GM23338 (cell line): ENCODE measurements at regions not wholly inside any gene's neighbourhood (a gene's known extent, or its start where the extent isn't known, plus 50 kb on each side); places are given as distances from the start of the nearest gene placed in this dataset.

Experiments
- ATAC-seq: fragments of 200-7000 bp; cut with Tn5 transposase; 3 replicates; pipeline ENCODE4 v1.9.1; 2020
- DNase-seq: peaks from one replicate; pipeline ENCODE4 v3.0.0-alpha.2; 2015; ENCODE audit warnings: low spot score
- H2AFZ ChIP-seq: fragments of 200-600 bp; sonication (generic); 2 replicates; pipeline ENCODE4 v1.8.0; 2016; ENCODE audit warnings: antibody characterized with exemption, mild to moderate bottlenecking, moderate library complexity
- H3F3A ChIP-seq: fragments of 200-600 bp; sonication (generic); replicated peaks from 2 replicates; pipeline ENCODE4 v1.8.0; 2017; ENCODE audit warnings: antibody characterized with exemption, mixed run types, low read depth
- H3K27ac ChIP-seq: fragments of 200-600 bp; sonication (generic); 2 replicates; pipeline ENCODE4 v1.6.1; 2016; ENCODE audit warnings: low read depth
- H3K27me3 ChIP-seq: fragments of 200-600 bp; sonication (generic); 2 replicates; pipeline ENCODE4 v1.8.0; 2016; ENCODE audit warnings: mild to moderate bottlenecking, mixed run types, moderate library complexity; ENCODE audit not compliant: insufficient read depth
- H3K36me3 ChIP-seq: fragments of 200-600 bp; sonication (generic); 2 replicates; pipeline ENCODE4 v1.8.0; 2016; ENCODE audit warnings: mild to moderate bottlenecking; ENCODE audit not compliant: insufficient read depth
- H3K4me1 ChIP-seq: fragments of 200-600 bp; sonication (generic); 2 replicates; pipeline ENCODE4 v1.8.0; 2016; ENCODE audit warnings: mild to moderate bottlenecking, moderate library complexity; ENCODE audit not compliant: insufficient read depth
- H3K4me2 ChIP-seq: fragments of 200-600 bp; sonication (generic); 2 replicates; pipeline ENCODE4 v1.7.1; 2017; ENCODE audit warnings: mixed run types
- H3K4me3 ChIP-seq: fragments of 200-600 bp; sonication (generic); 2 replicates; pipeline ENCODE4 v1.6.1; 2016; ENCODE audit warnings: mixed run types
- H3K79me2 ChIP-seq: fragments of 200-600 bp; sonication (generic); replicated peaks from 2 replicates; pipeline ENCODE4 v1.8.0; 2017; ENCODE audit warnings: mild to moderate bottlenecking; ENCODE audit not compliant: insufficient read depth
- H3K9me2 ChIP-seq: fragments of 200-600 bp; sonication (generic); 2 replicates; pipeline ENCODE4 v1.8.0; 2017; ENCODE audit not compliant: insufficient read depth
- H4K20me1 ChIP-seq: fragments of 200-600 bp; sonication (generic); replicated peaks from 2 replicates; pipeline ENCODE4 v1.8.0; 2017; ENCODE audit warnings: mild to moderate bottlenecking; ENCODE audit not compliant: insufficient read depth
- H3K27ac Mint-ChIP-seq: 2 replicates; pipeline ENCODE4 v1.8.0; 2020; ENCODE audit warnings: inconsistent platforms, mild to moderate bottlenecking, moderate library complexity, mixed read lengths
- H3K27me3 Mint-ChIP-seq: 3 replicates; pipeline ENCODE4 v1.8.0; 2022; ENCODE audit warnings: low read depth, mild to moderate bottlenecking, moderate library complexity, mixed read lengths, inconsistent platforms; ENCODE audit not compliant: insufficient read depth, poor library complexity
- H3K36me3 Mint-ChIP-seq: 3 replicates; pipeline ENCODE4 v1.8.0; 2021; ENCODE audit warnings: low read depth, mild to moderate bottlenecking, inconsistent platforms, moderate library complexity, mixed read lengths
- H3K4me1 Mint-ChIP-seq: 3 replicates; pipeline ENCODE4 v1.8.0; 2020; ENCODE audit warnings: mild to moderate bottlenecking, inconsistent platforms, mixed read lengths
- H3K4me3 Mint-ChIP-seq: 3 replicates; pipeline ENCODE4 v1.8.0; 2021; ENCODE audit warnings: moderate library complexity, mild to moderate bottlenecking, inconsistent platforms, mixed read lengths
- H3K9me3 Mint-ChIP-seq: 3 replicates; pipeline ENCODE4 v1.8.0; 2020; ENCODE audit warnings: moderate library complexity, mild to moderate bottlenecking, inconsistent platforms, mixed read lengths
- CREB1 ChIP-seq: fragments of 250-450 bp; sonication (Bioruptor Pico); IDR thresholded peaks from 2 replicates; pipeline ENCODE4 v1.5.0; 2020; ENCODE audit warnings: low read depth, mild to moderate bottlenecking, moderate library complexity
- CTCF ChIP-seq, 2 experiments: fragments of 200-600 bp in 1 of 2; sonication (generic) in 1 of 2; conservative IDR thresholded peaks; 2 replicates each; pipeline versions ENCODE4 v1.5.1 to v1.6.1; 2016 to 2017; ENCODE audit warnings: antibody characterized with exemption in 2 of 2, low read depth in 2 of 2, mild to moderate bottlenecking in 2 of 2, moderate library complexity in 1 of 2
- EZH2 ChIP-seq: fragments of 200-600 bp; sonication (generic); IDR thresholded peaks from one replicate; pipeline ENCODE4 v1.8.0; 2017; ENCODE audit warnings: antibody characterized with exemption, mild to moderate bottlenecking, low read depth; ENCODE audit not compliant: unreplicated experiment
- EZH2phosphoT487 ChIP-seq: fragments of 200-600 bp; sonication (generic); IDR thresholded peaks from one replicate; pipeline ENCODE4 v1.8.1; 2018; ENCODE audit warnings: antibody characterized with exemption; ENCODE audit not compliant: unreplicated experiment
- JUNB ChIP-seq: IDR thresholded peaks from one replicate; pipeline ENCODE4 v1.6.1; 2016; ENCODE audit warnings: antibody characterized with exemption; ENCODE audit not compliant: unreplicated experiment
- NANOG ChIP-seq: IDR thresholded peaks from 2 replicates; pipeline ENCODE4 v1.6.1; 2016; ENCODE audit warnings: antibody characterized with exemption, borderline replicate concordance
- POLR2AphosphoS5 ChIP-seq: IDR thresholded peaks from 2 replicates; pipeline ENCODE4 v1.6.1; 2016; ENCODE audit warnings: antibody characterized with exemption, low read depth
- STAT1 ChIP-seq: IDR thresholded peaks from one replicate; pipeline ENCODE4 v1.6.1; 2016; ENCODE audit warnings: antibody characterized with exemption; ENCODE audit not compliant: unreplicated experiment
- ZNF114 ChIP-seq: fragments of 250-450 bp; sonication (Bioruptor Pico); IDR thresholded peaks from 2 replicates; pipeline ENCODE4 v1.5.0; 2020; ENCODE audit warnings: mild to moderate bottlenecking, moderate library complexity
- ZNF331 ChIP-seq: fragments of 250-450 bp; sonication (Bioruptor Pico); IDR thresholded peaks from 2 replicates; pipeline ENCODE4 v1.5.0; 2020; ENCODE audit warnings: low read depth, mild to moderate bottlenecking, moderate library complexity
- ZNF462 ChIP-seq: fragments of 250-450 bp; sonication (Bioruptor Pico); IDR thresholded peaks from 2 replicates; pipeline ENCODE4 v1.5.0; 2020; ENCODE audit warnings: mild to moderate bottlenecking, moderate library complexity
- TF ChIP-seq, protein P1 (sequence below): IDR thresholded peaks from one replicate; pipeline ENCODE4 v1.6.1; 2018; ENCODE audit warnings: antibody characterized with exemption; ENCODE audit not compliant: unreplicated experiment

GRCh38 chr18:77393519-77393918, 143.9 kb downstream of the GALR1 start:
- Histone ChIP-seq H3K4me2 (no peak overlapping the region), H3K4me3 (no peak overlapping the region), H2AFZ (no peak overlapping the region), H3F3A (no peaks in the 10 kb centered on the region), H3K27me3 (no peaks in the 10 kb centered on the region), H3K9me2 (no peaks in the 10 kb centered on the region), H3K27ac (no peak overlapping the region), H3K79me2 (no peaks in the 10 kb centered on the region), H3K4me1 (no peaks in the 10 kb centered on the region), H3K36me3 (no peaks in the 10 kb centered on the region), H4K20me1 (no peaks in the 10 kb centered on the region)
- Mint-ChIP-seq H3K36me3 (no peaks in the 10 kb centered on the region), H3K4me1 (no peaks in the 10 kb centered on the region), H3K27ac (no peak overlapping the region), H3K4me3 (no peak overlapping the region), H3K9me3 (peaks cover 10% of the 10 kb centered on the region), H3K27me3 (no peaks in the 10 kb centered on the region)
- ATAC-seq (no peak), DNase-seq (no peak)
- no peak for TF ChIP-seq EZH2

- no peaks in the 10 kb centered on the region for H4K20me1 ChIP-seq
- no peaks in the 10 kb centered on the region for H3K27me3 Mint-ChIP-seq
- 0 out of 2 replicates have a peak overlapping the region, but pooled peaks have one; percentile 24 for H3K27ac Mint-ChIP-seq
- no peaks in the 10 kb centered on the region for H3K27me3 ChIP-seq
- no peaks in the 10 kb centered on the region for H3K79me2 ChIP-seq
- H3K27ac ChIP-seq: no peak overlapping the region
- ATAC-seq (no peak), DNase-seq (no peak)
- no peak overlapping the region for H3K4me3 Mint-ChIP-seq
- no peaks in the 10 kb centered on the region for H3K36me3 Mint-ChIP-seq
- no peaks in the 10 kb centered on the region for H3K36me3 ChIP-seq
- peaks cover 10% of the 10 kb centered on the region for H3K9me3 Mint-ChIP-seq
- no peaks in the 10 kb centered on the region for H3F3A ChIP-seq
- H2AFZ ChIP-seq: no peak overlapping the region
- no peaks in the 10 kb centered on the region for H3K9me2 ChIP-seq
- no peaks in the 10 kb centered on the region for H3K4me1 Mint-ChIP-seq
- no peaks in the 10 kb centered on the region for H3K4me1 ChIP-seq
- H3K4me2 ChIP-seq: no peak overlapping the region
- H3K4me3 ChIP-seq: no peak overlapping the region
- TF ChIP-seq STAT1 (no peak), CREB1 (CRISPR knock-in tag) (no peak), ZNF331 (no peak), EZH2phosphoT487 (no peak), ZNF114 (CRISPR knock-in tag) (no peak), CTCF (conservative IDR thresholded peaks at IDR 0.05; ENCODE audit: low read depth in 2 of 2) (no peak), POLR2AphosphoS5 (no peak), NANOG (no peak), EZH2 (no peak), ZNF462 (CRISPR knock-in tag) (no peak), JUNB (no peak)
- TF ChIP-seq, protein P1, sequence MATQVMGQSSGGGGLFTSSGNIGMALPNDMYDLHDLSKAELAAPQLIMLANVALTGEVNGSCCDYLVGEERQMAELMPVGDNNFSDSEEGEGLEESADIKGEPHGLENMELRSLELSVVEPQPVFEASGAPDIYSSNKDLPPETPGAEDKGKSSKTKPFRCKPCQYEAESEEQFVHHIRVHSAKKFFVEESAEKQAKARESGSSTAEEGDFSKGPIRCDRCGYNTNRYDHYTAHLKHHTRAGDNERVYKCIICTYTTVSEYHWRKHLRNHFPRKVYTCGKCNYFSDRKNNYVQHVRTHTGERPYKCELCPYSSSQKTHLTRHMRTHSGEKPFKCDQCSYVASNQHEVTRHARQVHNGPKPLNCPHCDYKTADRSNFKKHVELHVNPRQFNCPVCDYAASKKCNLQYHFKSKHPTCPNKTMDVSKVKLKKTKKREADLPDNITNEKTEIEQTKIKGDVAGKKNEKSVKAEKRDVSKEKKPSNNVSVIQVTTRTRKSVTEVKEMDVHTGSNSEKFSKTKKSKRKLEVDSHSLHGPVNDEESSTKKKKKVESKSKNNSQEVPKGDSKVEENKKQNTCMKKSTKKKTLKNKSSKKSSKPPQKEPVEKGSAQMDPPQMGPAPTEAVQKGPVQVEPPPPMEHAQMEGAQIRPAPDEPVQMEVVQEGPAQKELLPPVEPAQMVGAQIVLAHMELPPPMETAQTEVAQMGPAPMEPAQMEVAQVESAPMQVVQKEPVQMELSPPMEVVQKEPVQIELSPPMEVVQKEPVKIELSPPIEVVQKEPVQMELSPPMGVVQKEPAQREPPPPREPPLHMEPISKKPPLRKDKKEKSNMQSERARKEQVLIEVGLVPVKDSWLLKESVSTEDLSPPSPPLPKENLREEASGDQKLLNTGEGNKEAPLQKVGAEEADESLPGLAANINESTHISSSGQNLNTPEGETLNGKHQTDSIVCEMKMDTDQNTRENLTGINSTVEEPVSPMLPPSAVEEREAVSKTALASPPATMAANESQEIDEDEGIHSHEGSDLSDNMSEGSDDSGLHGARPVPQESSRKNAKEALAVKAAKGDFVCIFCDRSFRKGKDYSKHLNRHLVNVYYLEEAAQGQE: no peak
Measured at GRCh38 chr18:77395953-77396352, 146.3 kb downstream of the GALR1 start.
